DLD1 (cell line): ENCODE measurements at regions not wholly inside any gene's neighbourhood (a gene's known extent, or its start where the extent isn't known, plus 50 kb on each side); places are given as distances from the start of the nearest gene placed in this dataset.

ENCODE experiments used
- in situ Hi-C: cut with HindIII; loops from 2 replicates; pipeline ENCODE4 v1.10.0; 2017; ENCODE audit warnings: low sequenced_read_pairs

DNA sequence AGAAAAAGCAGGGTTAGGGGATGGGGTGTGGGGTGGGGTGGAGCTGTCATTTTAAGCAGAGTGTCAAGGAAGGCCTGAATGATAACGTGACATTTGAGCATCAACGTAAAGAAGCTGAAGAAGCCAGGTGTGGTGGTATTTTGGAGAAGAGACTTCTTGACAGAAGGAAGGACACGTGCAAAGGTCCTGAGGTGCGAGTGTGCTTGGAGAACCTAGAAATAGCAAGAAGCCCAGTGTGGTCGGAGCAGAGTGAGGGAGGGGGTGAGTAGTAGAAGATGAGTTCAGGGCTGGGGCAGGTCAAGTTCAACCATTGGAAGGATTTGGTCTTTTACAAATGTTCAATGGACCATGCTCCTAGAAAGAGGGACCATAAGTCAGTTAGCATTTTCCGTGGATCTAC lies 140.2 kb upstream of the ZBTB40 start:
- in situ Hi-C loops = loop anchor here (10.0 kb wide), 2 partner anchors 63 to 117 kb away; no protein-coding TSS in a partner anchor

DNA sequence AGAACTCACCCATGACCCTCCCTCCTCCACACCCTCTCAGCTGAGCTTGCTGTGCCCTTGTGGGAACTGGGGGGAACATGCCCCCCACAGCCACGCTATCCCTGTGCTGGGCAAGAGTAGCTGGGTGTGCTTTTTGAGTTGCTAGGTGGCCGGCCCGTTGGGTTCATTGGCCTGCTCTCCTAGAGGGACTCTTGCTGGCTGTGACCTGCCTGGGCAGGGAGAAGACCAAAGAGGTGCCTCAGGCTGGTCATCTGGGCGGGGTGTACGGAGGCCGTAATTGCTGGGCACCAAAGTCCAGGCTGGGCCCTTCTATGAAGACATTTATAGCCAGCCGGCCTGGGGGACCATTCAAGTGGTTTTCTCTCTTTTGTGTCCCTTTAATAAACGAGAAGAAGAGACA lies 138.3 kb upstream of the ZBTB40 start:
- in situ Hi-C loops = loop anchor here (10.0 kb wide), 2 partner anchors 61 to 119 kb away; no protein-coding TSS in a partner anchor

DNA sequence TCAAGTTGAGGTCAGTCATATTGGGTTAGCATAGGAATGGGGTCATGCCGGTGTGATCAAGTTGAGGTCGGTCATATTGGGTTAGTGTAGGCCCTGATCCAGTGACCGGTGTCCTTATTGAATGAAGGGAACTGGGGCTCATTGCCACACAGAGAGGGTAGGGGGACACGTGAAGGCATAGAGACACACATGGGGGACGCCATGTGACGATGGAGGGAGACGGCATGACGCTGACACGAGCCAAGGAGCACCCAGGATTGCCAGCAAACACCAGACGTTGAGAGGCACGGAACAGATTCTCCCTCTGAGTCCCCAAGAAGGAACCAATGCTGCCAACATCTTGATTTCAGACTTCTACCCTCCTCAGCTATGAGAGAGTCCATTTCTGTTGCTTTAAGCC lies 136.9 kb upstream of the ZBTB40 start:
- in situ Hi-C loops = loop anchor here (10.0 kb wide), 2 partner anchors 60 to 120 kb away; no protein-coding TSS in a partner anchor

DNA sequence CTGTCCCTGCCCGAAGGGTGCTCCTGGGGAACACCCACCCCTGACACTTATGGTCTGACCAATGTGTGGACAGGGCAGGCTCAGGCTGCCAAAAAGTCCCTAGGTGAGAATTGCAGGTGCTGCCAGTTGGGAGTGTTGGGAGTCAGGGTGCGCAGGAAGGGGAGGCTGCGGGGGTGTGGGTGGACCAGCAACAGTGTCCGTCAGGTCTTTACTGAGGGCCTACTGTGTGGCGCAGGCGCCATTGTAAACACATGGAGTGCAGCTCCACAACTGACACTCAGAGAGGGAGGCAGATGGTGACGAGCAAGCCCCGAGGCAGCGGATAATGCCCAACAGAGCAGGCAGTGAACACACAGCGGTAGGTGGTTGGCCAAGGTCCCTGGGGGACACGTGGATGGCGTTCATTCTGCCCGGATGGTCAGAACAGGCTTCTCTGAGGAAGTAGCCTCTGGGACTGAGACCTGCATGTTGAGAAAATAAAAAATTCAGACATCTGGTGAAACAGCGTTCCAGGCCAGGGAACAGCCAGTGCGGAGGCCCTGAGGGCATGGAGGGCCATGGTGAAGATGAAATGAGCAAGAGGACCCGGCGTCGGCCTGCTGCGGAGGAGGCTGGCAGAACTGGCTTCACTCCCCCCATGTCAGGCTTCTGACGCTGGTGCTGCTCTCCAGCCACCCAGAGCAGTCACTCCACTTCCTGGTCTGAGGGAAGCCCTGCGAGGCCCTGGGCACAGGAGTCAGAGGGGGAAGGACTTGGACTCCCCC lies 136.2 kb upstream of the ZBTB40 start:
- in situ Hi-C loops = loop anchor here (10.0 kb wide), 2 partner anchors 59 to 121 kb away; no protein-coding TSS in a partner anchor

DNA sequence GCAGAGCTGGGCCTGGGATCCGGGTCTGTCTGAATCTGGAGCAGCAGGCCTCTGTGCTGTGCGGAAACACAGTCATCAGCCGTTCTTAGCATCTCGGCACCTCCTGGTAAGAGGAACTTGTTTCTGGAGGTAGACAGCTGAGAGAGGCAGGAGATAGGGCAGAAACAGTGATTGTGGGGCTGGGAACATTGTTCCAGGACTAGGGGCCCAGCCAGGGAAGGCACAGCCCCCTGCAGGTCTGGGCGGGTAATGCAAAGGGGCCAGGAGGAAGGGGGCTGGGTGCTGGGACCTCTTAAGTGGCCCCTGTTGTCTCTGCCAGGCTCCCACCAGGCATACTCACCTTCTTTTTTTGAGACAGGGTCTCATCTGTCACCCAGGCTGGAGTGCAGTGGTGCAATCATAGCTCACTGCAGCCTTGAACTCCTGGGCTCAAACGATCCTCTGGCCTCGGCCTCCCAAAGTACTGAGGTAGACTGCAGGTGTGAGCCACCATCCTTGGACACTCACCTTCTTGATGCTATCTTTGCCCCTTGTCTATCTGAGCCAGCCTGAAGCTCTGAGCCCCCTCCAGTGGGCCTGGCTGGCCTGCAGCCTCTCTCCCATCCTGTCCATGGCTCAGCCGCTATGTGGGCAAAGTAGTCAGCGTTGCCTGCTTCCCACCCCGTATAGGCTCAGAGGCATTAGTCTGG lies 134.3 kb upstream of the ZBTB40 start:
- in situ Hi-C loops = loop anchor here (10.0 kb wide), 2 partner anchors 57 to 123 kb away; no protein-coding TSS in a partner anchor

DNA sequence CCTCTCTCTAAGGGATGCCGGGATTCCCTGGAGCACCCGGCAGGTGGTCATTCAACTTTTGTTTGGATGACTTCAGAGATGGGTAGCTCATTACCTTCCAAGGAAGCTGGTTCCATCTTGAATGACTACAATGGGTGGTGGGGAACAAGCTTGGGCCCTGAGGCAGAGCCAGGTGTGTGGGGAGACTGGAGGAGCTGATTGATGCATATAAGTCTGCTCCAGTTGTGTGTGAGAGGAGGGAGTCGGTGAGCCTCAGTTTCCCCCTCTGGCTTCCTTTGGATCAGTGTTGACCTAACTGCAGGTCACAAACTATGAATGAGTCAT lies 133.8 kb upstream of the ZBTB40 start:
- in situ Hi-C loops = loop anchor here (10.0 kb wide), 2 partner anchors 57 to 123 kb away; no protein-coding TSS in a partner anchor

DNA sequence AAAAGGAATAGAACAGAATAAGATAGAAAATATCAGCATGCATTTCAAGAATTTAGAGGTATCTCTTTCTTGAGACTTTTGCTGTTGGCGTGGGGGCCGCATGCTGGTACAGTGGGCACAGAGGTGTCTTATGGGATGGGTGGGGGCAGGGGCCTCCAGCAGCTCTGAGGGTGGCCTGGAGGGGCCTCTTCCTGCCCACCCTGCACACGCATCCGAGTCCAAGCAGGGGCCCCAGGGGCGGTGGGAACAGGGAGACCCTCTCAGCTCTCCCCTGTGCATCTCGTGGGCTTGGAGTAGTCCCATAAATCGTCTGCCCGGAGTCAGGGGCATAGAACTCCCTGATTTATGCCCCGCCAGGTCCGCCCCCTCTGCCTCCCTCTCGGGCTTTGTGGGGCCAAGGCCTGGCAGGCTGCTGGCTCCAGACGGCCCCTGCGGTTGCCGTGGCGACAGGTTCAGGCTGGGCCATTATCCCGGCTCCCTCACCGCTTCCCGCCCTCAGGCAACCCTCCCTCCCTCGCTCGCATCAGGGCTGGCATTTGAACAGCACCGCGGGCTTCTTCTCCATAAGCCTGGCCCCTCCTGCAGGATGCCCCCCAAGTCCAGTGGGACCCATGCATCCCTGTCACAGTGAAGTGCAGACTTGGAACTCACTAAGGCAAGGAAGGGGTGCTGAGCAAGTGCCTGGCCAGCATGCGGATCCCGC lies 133.2 kb upstream of the ZBTB40 start:
- in situ Hi-C loops = loop anchor here (10.0 kb wide), 2 partner anchors 56 to 124 kb away; no protein-coding TSS in a partner anchor

DNA sequence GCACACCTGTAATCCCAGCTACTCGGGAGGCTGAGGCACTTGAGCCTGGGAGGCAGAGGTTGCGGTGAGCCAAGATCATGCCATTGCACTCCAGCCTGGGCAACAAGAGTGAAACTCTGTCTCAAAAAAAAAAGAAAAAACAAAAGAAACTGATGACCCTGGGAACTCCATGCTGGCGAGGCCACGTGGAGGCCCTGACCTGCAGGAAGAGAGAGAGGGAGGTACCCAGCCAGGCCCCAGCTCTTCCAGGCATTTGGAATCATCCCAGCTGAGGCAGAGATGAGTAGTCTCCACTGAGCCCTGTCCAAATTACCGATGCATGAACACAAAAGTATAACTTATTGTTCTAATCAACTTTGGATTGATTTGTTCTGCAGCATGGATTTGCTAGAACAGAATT lies 132.0 kb upstream of the ZBTB40 start:
- in situ Hi-C loops = loop anchor here (10.0 kb wide), 2 partner anchors 55 to 125 kb away; no protein-coding TSS in a partner anchor

DNA sequence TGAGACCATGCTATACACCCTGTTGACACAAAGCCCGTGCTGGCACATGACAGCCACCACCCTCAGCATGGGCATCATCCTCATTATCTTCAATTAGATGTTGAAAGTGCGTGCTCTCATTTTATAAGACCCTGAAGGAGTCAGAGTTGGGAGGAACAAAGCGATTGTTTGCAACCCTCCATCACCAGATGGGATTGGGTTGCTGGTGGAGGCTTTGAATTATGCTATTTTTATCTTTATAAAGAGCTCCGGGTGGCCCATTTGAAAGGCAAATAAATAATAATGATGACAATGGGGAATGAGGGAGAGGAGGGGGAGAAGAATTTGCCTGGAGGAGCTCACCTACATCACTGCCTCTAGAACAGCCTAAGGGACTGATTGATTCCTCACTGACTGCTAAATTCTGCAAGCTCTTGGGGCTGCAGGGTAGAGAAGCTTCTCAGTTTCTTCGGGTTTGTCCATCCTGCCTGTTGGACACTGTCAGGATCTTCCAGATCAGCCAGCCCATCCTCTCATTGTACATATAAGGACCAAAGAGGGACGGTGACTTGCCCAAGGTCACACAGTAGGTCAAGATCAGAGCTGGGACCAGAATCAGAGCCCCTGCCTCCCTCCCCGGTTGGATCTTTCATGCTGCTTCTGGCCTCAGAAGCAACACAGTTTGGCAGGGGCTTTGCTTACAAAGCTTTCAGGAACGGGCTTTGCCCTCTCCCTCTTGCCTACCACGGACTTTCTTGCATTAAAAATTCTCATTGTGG lies 130.9 kb upstream of the ZBTB40 start:
- in situ Hi-C loops = no loop called here

DNA sequence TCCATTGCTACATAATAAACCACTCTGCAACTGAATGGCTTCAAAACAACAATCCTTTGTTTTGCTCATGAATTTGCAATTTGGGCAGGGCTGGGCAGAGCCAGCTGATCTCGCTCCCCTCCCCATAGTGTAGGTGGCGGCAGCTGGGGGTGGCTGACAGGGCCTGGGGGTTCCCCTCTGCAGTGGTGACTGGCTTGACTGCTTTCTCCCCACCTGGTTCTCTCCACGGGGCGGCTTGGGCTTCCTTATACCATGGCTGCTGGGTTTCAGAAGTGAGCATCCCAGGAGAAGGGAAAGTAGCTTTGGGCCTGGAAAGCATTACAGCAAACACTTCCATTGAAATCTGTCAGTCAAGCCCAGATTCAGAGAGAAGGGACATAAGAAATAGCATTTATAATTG lies 129.7 kb upstream of the ZBTB40 start:
- in situ Hi-C loops = no loop called here

DNA sequence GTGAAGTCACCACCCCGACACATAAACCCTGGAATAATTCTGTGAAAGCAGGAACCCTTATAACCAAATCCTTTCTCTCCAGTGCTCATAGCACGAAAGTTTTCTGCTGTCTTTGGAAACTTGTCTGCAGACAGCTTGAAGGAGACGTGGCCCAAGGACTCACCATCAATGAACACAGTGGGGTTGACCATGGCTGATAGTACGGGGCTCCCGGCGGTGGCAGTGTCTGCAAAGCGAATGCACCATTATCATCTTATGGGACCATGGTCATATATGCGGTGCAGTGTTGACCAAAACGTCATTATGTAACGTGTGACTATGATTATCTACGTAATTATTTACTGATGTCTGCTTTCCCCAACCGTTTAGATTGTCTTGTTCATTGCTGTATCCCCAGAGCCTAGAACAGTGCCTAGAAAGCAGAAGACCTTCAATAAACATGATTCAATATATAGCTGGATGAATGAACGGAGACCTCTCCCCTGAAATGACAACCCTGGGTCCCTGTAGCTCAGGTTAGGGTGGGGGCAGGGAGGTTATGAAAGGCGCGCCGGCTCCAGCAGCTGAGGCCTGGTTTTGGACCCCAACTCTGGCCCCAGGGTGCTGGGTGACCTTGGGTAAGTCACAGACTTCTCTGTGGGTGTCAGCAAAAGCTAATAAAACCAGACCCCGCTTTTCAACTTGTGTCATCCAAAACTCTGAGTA lies 128.4 kb upstream of the ZBTB40 start:
- in situ Hi-C loops = no loop called here

DNA sequence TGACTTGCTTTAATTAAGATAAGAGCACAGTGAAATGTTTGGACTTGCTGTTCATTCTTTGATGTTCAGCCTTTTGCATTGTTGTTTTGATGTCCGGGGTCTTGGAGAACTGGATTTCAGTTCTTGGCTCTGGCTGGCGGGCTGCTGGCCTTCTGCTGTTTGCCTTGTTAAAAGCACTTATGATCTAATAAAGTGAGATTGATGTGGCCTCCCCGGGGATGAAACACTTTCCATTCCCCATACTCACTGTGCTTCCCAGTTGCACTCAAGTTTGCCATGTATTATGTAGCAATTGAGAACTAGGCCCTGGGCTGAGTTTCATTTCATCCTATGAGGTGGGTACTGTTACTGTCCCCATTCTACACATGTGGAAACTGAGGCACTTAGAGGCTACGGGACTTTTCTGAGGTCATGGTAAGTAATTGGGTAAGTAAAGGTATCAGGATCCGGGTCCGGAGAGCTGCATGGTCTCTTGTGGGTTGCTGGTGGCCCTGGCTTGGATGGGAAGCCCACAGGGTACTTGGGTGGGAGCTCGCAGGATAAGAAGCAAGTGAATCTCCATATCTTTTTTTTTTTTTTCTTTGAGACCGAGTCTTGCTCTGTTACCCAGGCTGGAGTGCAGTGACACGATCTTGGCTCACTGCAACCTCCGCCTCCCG lies 127.7 kb upstream of the ZBTB40 start:
- in situ Hi-C loops = no loop called here

DNA sequence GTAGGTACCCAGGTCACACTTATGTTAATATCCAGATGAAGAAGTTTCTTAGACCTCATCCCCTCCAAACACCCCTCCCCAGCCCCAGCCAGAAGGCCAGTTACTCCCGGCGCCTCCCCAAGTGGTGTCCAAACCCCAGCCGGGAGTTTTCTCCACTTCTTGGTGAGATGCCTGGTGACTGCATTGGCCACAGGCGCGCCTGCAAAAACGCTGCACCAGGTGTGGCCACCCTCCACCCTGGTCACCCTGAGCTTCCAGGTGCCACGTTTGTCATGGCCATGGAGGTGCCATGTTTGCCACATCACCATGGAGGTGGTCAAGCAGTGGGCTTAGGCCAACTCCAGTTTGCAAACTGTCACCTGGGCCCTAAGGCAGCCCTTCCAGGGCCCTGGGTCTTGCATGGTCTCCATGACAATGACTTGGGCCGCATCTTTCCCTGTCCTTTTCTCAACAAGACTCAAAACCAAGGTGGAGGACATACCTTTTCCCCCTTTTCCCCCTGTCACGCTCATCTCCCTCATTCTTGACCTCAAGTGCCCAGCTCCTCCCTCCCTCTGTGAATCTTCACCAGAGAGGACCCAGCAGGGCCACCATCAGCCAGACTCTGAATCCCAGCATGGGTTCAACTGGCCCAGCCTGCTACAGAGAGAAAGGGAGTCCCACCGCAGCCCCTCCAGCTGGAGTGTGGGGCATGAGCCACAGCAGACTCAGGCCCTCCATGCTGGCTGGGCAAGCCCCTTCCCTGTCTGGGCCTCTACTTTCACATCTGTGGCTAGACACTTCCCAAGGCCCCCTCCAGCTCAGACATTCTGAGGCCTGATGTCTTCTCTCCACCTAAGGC lies 125.9 kb upstream of the ZBTB40 start:
- in situ Hi-C loops = no loop called here

DNA sequence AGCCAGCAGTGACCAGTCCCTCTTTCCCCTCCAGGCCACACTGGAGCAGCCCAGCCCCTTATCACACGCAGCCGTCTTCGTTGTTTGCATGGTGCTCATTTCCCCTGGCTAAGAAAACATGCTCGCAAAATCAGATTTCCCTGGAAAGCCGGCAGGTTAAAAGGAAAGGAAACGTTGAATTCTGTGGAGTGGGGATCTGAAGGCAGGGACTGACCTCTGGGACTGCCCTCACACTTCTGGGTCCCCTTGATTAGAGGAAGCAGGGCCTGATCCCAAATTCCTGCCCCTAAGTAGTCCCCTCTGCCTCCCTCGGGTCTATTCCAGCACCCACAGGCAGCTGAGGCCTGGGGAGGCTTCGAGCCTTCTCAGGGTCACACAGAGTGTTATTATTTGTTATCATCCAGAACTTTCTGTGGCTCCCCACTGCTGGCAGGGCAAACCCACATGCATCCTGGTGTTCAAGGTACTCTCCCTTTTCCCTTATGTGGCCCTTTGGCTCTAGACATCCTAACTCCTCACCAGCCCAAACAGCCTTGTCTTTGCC lies 125.2 kb upstream of the ZBTB40 start:
- in situ Hi-C loops = no loop called here

DNA sequence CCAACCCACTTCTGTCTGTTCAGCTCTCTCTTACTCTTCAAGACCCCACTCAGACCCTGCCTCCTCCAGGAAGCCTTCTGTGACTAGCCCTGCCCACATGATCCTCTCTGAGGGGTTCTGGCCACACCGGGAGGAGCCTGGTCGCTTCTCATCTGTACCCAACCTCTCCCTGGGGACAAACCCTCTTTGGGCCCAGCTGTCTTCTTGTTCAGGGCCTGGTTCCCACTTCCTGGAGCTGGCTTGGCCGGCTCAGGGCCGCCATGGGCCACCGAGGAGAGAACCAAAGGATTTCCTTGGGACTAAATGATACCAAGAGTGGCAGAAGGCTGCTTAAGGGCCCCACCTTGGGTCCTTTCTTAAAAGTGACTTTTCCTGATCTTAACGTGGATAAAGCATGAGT lies 124.7 kb upstream of the ZBTB40 start:
- in situ Hi-C loops = no loop called here

DNA sequence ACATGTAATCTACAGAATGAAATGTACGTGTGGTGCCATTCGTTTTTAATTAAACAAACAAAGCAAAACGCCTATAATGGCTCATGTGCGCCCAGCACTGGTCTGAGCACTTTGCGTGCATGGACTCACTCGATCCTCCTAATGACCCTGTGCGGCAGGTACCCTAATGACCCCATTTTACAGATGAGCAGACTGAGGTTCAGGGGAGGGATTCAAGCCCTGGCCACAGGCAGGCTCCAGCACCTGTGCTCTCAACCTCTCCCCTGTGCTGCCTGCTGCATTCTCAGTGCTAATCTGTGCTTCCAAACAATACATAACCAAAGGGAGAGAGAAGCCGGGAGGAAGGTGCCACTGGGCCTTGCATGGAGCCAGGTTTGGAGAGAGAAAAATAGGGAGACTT lies 124.2 kb upstream of the ZBTB40 start:
- in situ Hi-C loops = no loop called here

DNA sequence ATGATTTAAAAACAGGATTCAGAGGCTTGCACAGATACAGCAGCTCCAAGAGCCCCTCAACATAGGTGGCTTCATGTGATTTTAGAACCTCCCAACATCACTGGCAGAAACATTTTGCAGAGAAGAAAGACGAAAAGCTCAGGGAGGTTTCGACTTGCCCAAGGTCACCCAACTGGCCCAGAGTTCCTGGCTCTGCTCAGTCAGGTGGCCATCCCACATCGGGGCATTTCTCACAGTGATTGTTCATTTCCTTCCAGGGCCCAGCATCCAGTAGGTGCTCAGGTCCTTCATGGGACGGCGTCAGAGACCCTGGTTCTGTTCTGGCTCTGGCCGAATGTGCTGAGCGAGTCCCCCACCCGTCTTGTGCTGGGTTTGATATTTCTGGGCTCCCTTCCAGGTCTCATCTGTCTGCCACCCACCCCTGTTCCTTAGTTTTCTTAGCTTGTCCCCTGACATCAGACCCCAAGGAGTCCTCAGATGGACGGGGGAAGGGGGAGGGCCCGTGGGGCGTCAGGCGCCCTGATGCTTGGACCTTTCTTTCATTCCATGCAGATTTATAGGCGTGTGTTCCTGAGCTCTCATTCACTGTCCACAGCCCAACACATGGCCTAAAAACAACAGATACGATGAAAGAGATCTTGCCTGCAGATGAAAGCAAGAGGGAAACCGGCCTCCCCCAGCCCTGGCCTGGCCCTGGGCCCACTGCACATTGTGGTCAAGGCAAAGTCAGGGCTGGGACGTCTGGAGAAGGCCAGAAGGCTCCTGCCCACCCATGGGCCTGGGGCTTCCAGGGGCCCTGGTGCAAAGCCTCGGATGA lies 123.1 kb upstream of the ZBTB40 start:
- in situ Hi-C loops = no loop called here

DNA sequence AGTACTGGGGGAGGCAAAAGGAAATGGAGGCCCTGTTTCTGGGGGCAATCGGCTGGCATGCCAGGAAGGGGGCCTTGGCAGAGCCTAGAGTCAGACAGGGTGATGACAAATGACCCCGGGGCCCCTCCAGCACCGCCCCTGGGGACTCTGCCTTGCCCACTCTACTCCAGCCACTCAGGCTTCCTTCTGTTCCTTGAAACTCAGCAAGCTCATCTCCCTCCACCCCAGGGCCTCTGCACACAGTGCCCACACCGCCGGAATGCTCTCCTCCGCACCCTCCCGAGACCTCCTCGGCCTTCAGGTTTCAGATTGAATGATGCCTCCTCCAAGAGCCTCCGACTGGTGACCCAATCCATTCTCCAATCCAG lies 122.5 kb upstream of the ZBTB40 start:
- in situ Hi-C loops = no loop called here
